GM12892 (cell line): ENCODE measurements at regions not wholly inside any gene's neighbourhood (a gene's known extent, or its start where the extent isn't known, plus 50 kb on each side); places are given as distances from the start of the nearest gene placed in this dataset.
"Not testable (repeated sequence)": the region's sequence is repeated elsewhere in the genome, so short reads cannot be mapped to it uniquely, and the experiment has no call there.

Experiments
- DNase-seq: peaks from one replicate; pipeline ENCODE4 v3.0.0; 2011; ENCODE audit not compliant: insufficient read length
- FAIRE-seq: peaks from 2 replicates; lab custom pipeline; 2011; peaks lifted over from hg19 to GRCh38; lab: Jason Lieb, UNC
- POLR2A ChIP-seq: IDR thresholded peaks from 2 replicates; pipeline ENCODE4 v1.6.1; 2011; ENCODE audit warnings: low read depth, low read length, control low read depth
- POLR2AphosphoS5 ChIP-seq: IDR thresholded peaks from 2 replicates; pipeline ENCODE4 v1.6.1; 2011; ENCODE audit warnings: low read depth, low read length, control low read depth
- TAF1 ChIP-seq: IDR thresholded peaks from 2 replicates; pipeline ENCODE4 v1.6.1; 2011; ENCODE audit warnings: low read depth, mild to moderate bottlenecking, control low read depth, low read length, borderline replicate concordance

DNA sequence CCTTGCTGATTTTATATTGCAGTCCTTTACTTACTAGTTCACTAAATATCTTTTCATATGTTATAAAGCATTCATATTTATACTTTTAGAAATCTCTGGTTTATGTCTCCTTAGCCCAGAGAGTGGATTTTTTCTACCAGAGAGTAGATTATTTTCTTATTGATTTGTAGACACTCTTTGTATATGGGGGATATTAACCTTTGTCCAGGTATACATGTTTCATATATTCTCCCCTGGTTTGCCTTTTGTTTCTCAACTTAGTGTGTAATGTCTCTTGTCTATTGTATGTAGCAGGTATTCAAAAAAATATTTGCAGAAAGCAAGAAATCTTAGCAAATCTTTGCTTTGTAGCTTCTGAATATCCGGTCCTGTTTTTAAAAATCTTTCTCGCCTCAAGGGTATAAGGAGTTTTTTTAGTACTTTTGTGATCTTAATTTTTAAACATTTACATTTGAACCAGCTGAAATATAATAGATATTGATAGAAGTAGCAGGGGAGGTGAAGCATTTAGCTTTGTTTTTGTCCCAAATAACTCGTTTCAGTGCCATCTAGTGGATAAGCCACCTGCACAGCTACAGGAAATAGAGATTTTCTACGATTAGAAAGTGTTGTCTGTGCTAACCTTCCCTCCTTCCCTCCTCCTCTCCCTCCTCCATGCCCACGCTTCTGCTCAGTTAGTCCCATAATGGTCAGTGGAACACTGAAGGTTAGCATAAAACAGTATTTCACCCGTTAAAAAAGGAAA is 97.0 kb downstream of the PHETA1 start:
- DNase-seq = no peak
- FAIRE-seq = no peak
- no peak for TF ChIP-seq POLR2A
- no peak for TF ChIP-seq POLR2AphosphoS5
- TF ChIP-seq TAF1 = no peak

- DNase-seq (no peak), FAIRE-seq (no peak)
These were observed 98.1 kb downstream of the PHETA1 start for GRCh38 chr12:111270774-111271173.

GRCh38 chr12:111270239-111270638 is 98.7 kb downstream of the PHETA1 start:
- TF ChIP-seq TAF1 (no peak), POLR2AphosphoS5 (no peak), POLR2A (no peak)
- FAIRE-seq = no peak

More at GRCh38 chr12:111270774-111271173, 98.1 kb downstream of the PHETA1 start:
- no peak for TF ChIP-seq POLR2A
- no peak for TF ChIP-seq POLR2AphosphoS5
- no peak for TF ChIP-seq TAF1

GRCh38 chr12:111269718-111270117 is 99.2 kb downstream of the PHETA1 start:
- DNase-seq (no peak), FAIRE-seq (no peak)

More at GRCh38 chr12:111270239-111270638, 98.7 kb downstream of the PHETA1 start:
- no peak for DNase-seq

GRCh38 chr12:111268738-111269572 is 99.9 kb downstream of the PHETA1 start:
- TF ChIP-seq TAF1 = no peak
- TF ChIP-seq POLR2AphosphoS5 = no peak
- TF ChIP-seq POLR2A = no peak
- DNase-seq (no peak), FAIRE-seq (no peak)

More at GRCh38 chr12:111269718-111270117, 99.2 kb downstream of the PHETA1 start:
- TF ChIP-seq TAF1 = no peak
- TF ChIP-seq POLR2A = no peak
- no peak for TF ChIP-seq POLR2AphosphoS5

- DNase-seq (no peak), FAIRE-seq (no peak)
- TF ChIP-seq POLR2AphosphoS5 (no peak), POLR2A (no peak), TAF1 (no peak)
These were observed 101.8 kb downstream of the PHETA1 start for GRCh38 chr12:111267144-111267543.

GRCh38 chr12:111261911-111262676 is 106.8 kb downstream of the PHETA1 start:
- DNase-seq (no peak), FAIRE-seq (no peak)
- no peak for TF ChIP-seq POLR2AphosphoS5
- TF ChIP-seq TAF1 = no peak
- no peak for TF ChIP-seq POLR2A

DNA sequence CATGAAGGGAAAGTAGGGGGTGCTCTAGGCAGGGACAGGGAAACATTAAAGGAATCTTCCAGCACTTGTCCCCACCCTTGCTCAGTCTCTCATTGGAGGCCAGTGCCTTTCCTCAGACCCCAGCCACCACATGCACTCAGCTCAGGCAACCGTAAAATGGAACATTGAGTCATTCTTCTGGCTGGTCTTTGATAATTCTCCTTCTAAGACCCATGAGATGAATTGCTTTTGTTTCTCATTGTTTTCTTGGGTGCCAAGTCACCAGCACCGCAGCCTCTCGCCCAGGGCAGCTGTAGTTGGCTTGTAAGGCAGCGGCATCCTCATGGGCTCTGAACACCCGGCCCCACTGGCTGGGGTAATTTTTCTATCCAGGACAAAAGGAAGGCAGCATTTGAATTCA is 108.2 kb downstream of the PHETA1 start:
- no peak for FAIRE-seq
- DNase-seq = no peak
- no peak for TF ChIP-seq POLR2A
- TF ChIP-seq TAF1 = no peak
- no peak for TF ChIP-seq POLR2AphosphoS5

DNA sequence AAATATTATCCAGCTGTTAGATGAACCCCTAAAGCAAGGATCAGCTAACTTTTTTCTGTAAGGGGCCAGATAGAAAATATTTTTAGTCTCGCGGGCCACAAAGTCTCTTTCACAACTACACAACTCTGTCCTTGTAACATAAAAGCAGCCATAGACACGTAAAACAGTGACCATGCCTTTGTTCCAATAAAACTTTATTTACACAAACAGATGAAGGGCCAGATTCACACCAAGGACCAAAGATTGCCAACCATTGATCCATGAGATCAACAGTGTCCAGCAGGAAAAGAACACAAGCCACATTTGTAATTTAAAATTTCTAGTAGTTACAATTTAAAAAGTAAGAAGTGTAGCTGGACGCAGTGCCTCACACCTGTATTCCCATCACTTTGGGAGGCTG is 109.7 kb downstream of the PHETA1 start:
- TF ChIP-seq TAF1 (no peak), POLR2AphosphoS5 (no peak), POLR2A (no peak)
- FAIRE-seq = no peak
- no peak for DNase-seq

DNA sequence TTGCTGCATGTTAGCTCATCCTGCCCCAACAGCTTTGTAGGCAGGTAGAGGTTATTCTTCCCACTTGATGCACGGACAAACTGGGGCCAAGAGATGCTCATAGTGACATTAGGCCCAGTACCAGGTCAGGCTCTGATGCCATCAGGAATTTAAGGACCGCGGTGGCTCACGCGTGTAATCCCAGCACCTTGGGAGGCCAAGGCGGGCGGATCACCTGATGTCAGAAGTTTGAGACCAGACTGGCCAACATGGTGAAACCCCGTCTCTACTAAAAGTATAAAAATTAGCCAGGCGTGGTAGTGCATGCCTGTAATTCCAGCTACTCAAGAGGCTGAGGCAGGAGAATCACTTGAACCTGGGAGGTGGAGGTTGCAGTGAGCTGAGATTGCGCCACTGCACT is 110.8 kb downstream of the PHETA1 start:
- not testable (repeated sequence) for DNase-seq, FAIRE-seq

GRCh38 chr12:111257435-111257902 is 111.4 kb downstream of the PHETA1 start:
- FAIRE-seq = no peak
- DNase-seq = no peak
- TF ChIP-seq POLR2A = no peak
- no peak for TF ChIP-seq TAF1
- no peak for TF ChIP-seq POLR2AphosphoS5

DNA sequence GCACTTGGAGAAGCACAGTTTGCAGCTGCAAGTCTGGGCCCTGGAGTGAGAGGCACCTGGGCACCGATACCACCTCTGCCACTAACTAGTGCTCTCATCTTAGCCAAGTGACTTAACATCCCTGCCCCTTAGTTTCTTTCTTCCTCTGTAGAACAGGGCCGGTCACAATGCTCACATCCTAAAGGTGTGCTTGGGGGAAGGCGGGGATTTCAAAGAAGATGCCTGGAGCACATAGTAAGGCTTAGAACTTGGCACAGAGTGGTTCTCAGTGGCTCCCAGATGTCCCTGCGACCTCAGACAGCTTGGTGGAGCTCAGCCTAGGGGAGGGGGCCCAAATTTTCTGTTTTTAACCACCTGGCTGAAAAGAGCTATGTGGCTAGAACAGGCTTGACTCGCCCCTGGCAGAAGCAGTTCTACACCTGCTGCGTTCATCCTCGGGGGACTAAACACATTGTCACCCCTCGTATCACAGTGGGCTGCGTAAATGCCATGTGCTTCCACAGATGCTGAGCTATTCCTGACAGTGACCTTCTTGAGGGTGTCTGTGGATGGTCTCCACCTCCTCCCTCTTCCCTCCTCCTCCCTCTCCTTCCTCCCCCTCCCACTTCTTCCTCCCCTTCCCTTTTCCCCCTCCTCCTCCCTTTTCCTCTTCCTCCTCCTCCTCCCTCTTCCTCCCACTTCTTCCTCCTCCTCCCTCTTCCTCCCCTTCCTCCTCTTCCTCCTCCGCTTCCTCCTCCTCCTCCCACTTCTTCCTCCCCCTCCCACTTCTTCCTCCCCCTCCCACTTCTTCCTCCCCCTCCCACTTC is 112.1 kb downstream of the PHETA1 start:
- FAIRE-seq = no peak
- DNase-seq = no peak
- TF ChIP-seq POLR2AphosphoS5 (no peak), POLR2A (no peak), TAF1 (no peak)
